T-helper 2 cell treated with Interferon-gamma antibody and Interleukin-4, amounts not matched to agents 5 μg/mL and 100 μg/mL, for 36 hours (primary cell): ENCODE measurements at regions not wholly inside any gene's neighbourhood (a gene's known extent, or its start where the extent isn't known, plus 50 kb on each side); places are given as distances from the start of the nearest gene placed in this dataset.

Experiments used
- DNase-seq: peaks from one replicate; pipeline ENCODE4 v3.0.0; 2021; ENCODE audit warnings: low spot score
- H3K27ac Mint-ChIP-seq: one replicate; pipeline ENCODE4 v1.8.0; 2021; ENCODE audit warnings: mild to moderate bottlenecking, mixed read lengths
- H3K27me3 Mint-ChIP-seq: one replicate; pipeline ENCODE4 v1.8.0; 2021; ENCODE audit warnings: low read depth, mixed read lengths
- H3K36me3 Mint-ChIP-seq: one replicate; pipeline ENCODE4 v1.8.0; 2021; ENCODE audit warnings: low read depth, mixed read lengths
- H3K4me1 Mint-ChIP-seq: one replicate; pipeline ENCODE4 v1.8.0; 2021; ENCODE audit warnings: low read depth, mixed read lengths
- H3K4me3 Mint-ChIP-seq: one replicate; pipeline ENCODE4 v1.8.0; 2022; ENCODE audit warnings: mild to moderate bottlenecking, moderate library complexity, mixed read lengths
- H3K9me3 Mint-ChIP-seq: one replicate; pipeline ENCODE4 v1.8.0; 2021; ENCODE audit warnings: mixed read lengths

DNA sequence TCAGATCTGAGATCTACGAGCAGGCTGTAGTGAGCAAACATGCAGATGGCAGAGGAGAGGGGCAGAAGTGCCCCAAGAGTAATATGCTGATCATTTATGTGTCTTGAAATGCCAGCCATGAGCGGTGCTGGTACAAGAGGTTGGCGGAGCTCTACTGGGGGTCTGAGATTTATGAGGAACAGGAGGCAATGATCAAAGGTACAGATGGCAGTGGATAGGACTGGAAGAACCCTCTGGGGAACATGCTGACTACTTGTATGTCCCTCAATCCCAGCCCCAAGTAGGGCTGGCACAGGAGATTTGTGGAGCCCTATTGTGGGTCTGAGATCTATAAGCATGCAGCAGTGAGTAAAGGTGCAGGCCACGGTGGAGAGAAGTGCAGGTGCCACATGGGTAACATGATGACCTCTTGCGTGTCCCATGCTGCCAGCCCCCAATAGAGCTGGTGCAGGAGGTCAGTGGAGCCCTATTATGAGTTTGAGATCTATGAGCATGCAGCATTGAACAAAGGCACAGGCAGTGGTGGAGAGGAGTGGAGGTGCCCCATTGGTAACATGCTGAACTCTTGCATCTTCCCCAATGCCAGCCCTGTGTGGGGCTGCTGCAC lies 97.2 kb upstream of the ZNF678 start:
- H3K27me3 Mint-ChIP-seq = peaks cover under 1% of the 10 kb centered on the region

DNA sequence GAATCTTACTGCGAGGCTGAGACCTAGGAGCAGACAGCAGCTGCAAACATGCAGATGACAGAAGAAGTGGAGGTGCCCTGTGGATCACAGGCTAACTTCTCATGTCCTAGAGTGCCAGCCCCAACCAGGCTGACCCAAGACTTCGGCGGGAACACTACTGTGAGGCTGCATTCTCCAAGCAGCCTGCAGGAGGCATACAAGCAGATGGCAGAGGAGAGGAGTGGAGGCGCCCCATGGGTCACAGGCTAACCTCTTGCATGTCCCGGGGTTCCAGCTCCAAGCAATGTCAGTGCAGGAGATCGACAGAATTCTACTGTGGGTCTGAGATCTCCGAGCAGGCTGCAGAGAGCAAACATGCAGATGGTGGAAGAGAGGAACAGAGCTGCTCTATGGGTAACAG lies 98.1 kb upstream of the ZNF678 start:
- no peaks in the 10 kb centered on the region for H3K4me1 Mint-ChIP-seq
- H3K27me3 Mint-ChIP-seq = peaks cover 3% of the 10 kb centered on the region
- H3K36me3 Mint-ChIP-seq = no peaks in the 10 kb centered on the region
- H3K27ac Mint-ChIP-seq = no peak overlapping the region
- H3K4me3 Mint-ChIP-seq = no peak overlapping the region
- DNase-seq = no peak
- H3K9me3 Mint-ChIP-seq = no peaks in the 10 kb centered on the region

More for the DNA sequence above, 97.2 kb upstream of the ZNF678 start:
- Mint-ChIP-seq H3K4me1 (no peaks in the 10 kb centered on the region), H3K9me3 (no peaks in the 10 kb centered on the region), H3K36me3 (no peaks in the 10 kb centered on the region), H3K27ac (no peak overlapping the region), H3K4me3 (no peak overlapping the region)
- DNase-seq = no peak

DNA sequence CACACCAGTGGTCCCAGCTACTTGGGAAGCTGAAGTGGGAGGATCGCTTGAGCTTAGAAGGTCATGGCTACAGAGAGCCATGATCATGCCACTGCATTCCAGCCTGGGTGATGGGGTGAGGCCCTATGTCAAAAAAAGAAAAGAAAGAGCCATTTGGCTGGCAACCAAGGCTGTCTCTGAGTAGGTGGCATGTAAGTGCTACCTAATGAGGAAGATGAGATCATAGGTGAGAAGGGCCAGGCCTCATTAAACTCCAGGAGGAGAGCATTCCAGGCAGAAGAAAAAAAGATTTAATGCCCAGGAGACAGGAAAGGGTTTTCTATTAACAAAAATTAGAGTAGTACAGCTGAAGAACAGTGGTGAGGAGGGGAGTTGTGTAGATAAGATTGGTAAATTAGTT lies 103.4 kb upstream of the ZNF678 start:
- no peaks in the 10 kb centered on the region for H3K36me3 Mint-ChIP-seq
- H3K27ac Mint-ChIP-seq = no peak overlapping the region
- no peaks in the 10 kb centered on the region for H3K4me1 Mint-ChIP-seq
- no peak overlapping the region for H3K4me3 Mint-ChIP-seq
- DNase-seq = no peak
- no peaks in the 10 kb centered on the region for H3K9me3 Mint-ChIP-seq
- H3K27me3 Mint-ChIP-seq = peaks cover 6% of the 10 kb centered on the region

- Mint-ChIP-seq H3K36me3 (no peaks in the 10 kb centered on the region), H3K9me3 (no peaks in the 10 kb centered on the region), H3K4me1 (no peaks in the 10 kb centered on the region), H3K27me3 (peaks cover 6% of the 10 kb centered on the region), H3K27ac (no peak overlapping the region), H3K4me3 (no peak overlapping the region)
- no peak for DNase-seq
These were observed 104.0 kb upstream of the ZNF678 start for GRCh38 chr1:227459326-227459841.

DNA sequence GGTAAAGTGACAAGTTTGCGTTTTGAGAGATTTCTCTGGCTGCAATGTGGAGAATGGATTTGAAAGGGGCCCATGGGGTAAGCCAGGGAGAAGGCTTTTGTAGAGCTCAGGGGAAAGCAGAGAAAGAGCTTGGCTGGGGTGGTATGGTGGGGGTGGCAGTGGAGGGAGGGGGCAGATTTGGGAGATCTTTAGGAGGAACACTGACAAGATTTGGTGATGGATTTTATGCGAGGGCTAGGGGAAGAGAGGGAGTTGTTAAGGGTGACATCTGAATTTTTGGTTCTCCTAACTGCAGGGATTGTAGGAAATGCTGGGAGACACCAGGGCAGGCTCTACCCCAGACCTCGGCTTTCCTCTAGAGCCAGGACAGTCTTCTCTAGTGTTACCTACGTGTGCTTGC lies 108.7 kb upstream of the ZNF678 start:
- no peaks in the 10 kb centered on the region for H3K36me3 Mint-ChIP-seq
- no peak overlapping the region for H3K4me3 Mint-ChIP-seq
- no peaks in the 10 kb centered on the region for H3K9me3 Mint-ChIP-seq
- no peak overlapping the region for H3K27ac Mint-ChIP-seq
- DNase-seq = no peak
- peaks cover 5% of the 10 kb centered on the region for H3K27me3 Mint-ChIP-seq
- H3K4me1 Mint-ChIP-seq = no peaks in the 10 kb centered on the region

DNA sequence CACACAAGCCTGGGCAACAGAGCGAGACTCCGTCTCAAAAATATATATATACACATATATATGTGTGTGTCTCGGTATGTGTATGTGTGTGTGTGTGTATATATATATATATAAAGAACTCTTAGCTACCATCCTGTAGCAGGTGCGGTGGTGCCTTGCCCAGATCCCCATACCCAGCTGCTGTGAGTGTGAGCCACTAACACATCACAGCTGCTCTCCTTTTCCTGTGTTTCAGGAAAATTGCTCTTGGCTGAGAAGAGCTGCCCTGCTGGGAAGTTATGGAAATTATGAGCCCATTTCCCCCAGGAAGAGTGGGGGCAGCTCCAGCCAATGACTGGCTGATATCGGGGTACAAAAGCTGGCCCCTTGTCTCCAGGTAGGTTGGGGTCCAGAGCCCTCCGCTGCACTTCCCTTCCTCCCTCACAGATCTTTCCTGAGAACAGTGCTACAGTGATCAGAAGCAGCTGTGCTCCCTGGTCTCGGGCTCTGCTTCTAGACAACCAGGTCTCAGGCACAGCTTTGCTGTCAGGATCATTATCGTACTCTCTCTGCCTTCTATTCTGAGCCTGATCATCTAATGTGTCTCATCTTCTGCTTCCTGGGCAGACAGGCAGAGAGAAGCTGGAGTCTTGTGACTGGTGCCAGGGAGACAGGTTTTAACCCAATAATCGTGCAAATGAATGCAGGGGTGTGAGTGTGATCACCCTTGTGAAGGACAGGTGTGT lies 109.6 kb upstream of the ZNF678 start:
- Mint-ChIP-seq H3K36me3 (no peaks in the 10 kb centered on the region), H3K27ac (no peak overlapping the region), H3K4me1 (peaks cover 2% of the 10 kb centered on the region), H3K4me3 (no peak overlapping the region), H3K9me3 (no peaks in the 10 kb centered on the region), H3K27me3 (peaks cover 5% of the 10 kb centered on the region)
- no peak for DNase-seq

DNA sequence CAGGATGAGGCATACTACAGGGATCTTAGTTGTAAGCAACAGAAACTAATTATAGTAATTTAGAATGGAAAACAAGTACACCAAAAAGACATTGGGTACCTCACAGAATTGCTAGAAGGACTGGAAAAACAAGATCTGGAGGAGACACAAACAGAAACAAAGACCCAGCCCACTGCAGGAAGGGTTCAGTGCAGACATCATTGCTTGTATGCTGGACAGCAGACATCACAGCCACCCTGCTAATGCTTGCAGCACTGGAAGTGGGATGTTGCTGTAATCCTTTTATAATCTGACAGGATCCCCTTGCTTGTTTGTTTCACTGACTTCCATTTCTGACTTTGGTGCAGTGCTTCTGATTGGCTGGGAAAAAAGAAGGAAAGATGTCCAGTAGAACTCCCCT lies 111.4 kb upstream of the ZNF678 start:
- Mint-ChIP-seq H3K4me1 (peaks cover 2% of the 10 kb centered on the region), H3K27ac (no peak overlapping the region), H3K36me3 (no peaks in the 10 kb centered on the region), H3K27me3 (peaks cover 5% of the 10 kb centered on the region), H3K9me3 (no peaks in the 10 kb centered on the region), H3K4me3 (no peak overlapping the region)
- DNase-seq = no peak

GRCh38 chr1:227451057-227451456 lies 112.3 kb upstream of the ZNF678 start:
- Mint-ChIP-seq H3K4me3 (no peak overlapping the region), H3K27me3 (peaks cover 2% of the 10 kb centered on the region), H3K36me3 (no peaks in the 10 kb centered on the region), H3K27ac (no peak overlapping the region), H3K4me1 (peaks cover 2% of the 10 kb centered on the region), H3K9me3 (no peaks in the 10 kb centered on the region)
- DNase-seq = no peak

DNA sequence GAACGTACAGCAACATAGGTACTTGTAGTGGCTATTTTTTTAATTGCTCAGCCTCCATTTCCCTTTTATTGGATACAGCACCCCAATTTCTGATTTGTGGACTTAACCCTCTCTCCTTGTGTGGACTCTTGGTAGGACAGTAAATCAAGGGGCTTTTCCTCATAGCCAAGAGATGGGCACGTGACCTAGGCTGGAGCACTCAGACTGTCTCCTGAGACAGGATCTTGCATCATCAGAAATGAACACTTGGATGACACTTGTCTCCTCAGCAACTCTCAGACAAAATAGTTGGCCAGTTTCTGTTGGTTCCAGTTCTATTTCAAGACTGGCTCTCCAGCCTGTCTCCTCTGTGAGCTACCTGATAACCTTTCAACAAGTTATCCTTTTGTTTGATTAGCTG lies 112.9 kb upstream of the ZNF678 start:
- no peaks in the 10 kb centered on the region for H3K36me3 Mint-ChIP-seq
- no peaks in the 10 kb centered on the region for H3K9me3 Mint-ChIP-seq
- no peak for DNase-seq
- H3K4me3 Mint-ChIP-seq = no peak overlapping the region
- H3K27ac Mint-ChIP-seq = no peak overlapping the region
- H3K27me3 Mint-ChIP-seq = peaks cover 2% of the 10 kb centered on the region
- peaks cover 2% of the 10 kb centered on the region for H3K4me1 Mint-ChIP-seq

DNA sequence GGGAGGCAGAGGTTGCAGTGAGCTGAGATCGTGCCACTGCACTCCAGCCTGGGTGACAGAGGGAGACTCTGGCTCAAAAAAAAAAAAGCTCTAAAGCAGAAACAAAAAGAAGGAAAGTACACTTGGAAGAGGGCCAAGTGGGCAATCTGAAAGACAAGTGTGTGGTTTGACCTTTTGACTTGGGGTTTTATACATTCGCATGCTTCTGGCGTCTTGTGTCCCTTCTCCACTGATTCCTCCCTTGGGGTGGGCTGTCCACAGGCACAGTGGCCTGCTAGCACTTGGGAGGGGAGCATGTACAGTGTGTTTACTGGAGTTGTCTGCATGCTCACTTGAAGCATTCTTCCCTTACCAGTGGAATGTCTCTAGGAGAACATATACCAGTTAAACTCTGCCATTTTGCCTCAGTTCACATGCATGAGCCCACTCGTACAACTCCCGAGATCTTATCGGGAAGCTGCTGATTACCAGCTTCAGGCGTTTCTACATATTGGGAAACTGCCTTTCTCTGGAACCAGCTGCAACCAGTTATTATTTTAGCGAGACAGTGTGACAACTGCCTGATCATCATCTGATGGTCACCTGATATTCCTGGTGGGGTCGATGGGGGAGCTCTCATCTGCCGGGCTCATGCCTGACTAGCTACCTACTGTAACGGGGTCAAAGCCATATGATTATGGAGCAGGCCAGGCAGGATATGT lies 113.5 kb upstream of the ZNF678 start:
- Mint-ChIP-seq H3K4me1 (peaks cover 2% of the 10 kb centered on the region), H3K27ac (no peak overlapping the region), H3K36me3 (no peaks in the 10 kb centered on the region), H3K4me3 (no peak overlapping the region), H3K9me3 (no peaks in the 10 kb centered on the region), H3K27me3 (peaks cover 2% of the 10 kb centered on the region)
- DNase-seq = no peak

DNA sequence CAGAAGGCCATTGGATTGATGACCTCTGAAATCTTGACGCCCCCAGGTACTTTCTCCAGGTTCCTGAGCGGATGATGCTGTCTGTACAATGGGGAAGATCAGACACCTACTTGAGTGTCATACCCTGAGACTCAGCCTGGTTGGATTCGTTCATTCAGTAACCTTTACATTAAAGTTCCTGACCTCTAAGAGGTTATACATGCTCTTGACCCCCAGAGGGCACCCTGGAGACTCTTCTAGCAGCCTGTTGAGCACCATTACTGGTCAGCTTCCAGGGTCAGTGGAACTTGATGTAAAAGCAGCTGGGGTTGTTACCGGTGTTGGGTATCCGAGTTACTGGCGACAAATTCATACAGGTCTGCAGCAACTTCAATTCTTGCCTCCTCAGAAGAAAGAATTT lies 114.3 kb upstream of the ZNF678 start:
- H3K36me3 Mint-ChIP-seq = no peaks in the 10 kb centered on the region
- H3K4me3 Mint-ChIP-seq = no peak overlapping the region
- no peak overlapping the region for H3K27ac Mint-ChIP-seq
- peaks cover 2% of the 10 kb centered on the region for H3K27me3 Mint-ChIP-seq
- no peaks in the 10 kb centered on the region for H3K9me3 Mint-ChIP-seq
- peaks cover 2% of the 10 kb centered on the region for H3K4me1 Mint-ChIP-seq
- peak; percentile 5 for DNase-seq

GRCh38 chr1:227447531-227447990 lies 115.8 kb upstream of the ZNF678 start:
- H3K4me1 Mint-ChIP-seq = peaks cover 2% of the 10 kb centered on the region
- no peak overlapping the region for H3K27ac Mint-ChIP-seq
- peaks cover 2% of the 10 kb centered on the region for H3K27me3 Mint-ChIP-seq
- DNase-seq = no peak
- no peak overlapping the region for H3K4me3 Mint-ChIP-seq
- H3K36me3 Mint-ChIP-seq = no peaks in the 10 kb centered on the region
- no peaks in the 10 kb centered on the region for H3K9me3 Mint-ChIP-seq

DNA sequence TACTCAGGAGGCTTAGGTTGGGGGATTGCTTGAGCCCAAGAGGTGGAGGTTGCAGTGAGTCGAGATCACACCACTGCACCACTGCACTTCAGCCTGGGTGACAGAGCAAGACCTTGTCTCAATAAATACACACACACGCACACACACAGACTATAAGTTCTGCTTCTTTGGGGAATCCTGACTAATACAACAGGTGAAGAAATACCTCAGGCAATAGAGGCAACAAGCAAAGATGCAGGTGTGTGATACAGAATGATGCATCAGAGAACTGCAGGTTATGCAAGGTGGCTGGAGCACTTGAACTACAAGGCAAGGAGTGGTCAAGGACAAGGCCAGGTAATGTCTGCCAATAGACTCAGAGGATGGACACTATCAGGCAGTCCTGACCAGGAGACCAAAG lies 117.6 kb upstream of the ZNF678 start:
- no peak overlapping the region for H3K4me3 Mint-ChIP-seq
- H3K4me1 Mint-ChIP-seq = peaks cover 2% of the 10 kb centered on the region
- H3K36me3 Mint-ChIP-seq = no peaks in the 10 kb centered on the region
- no peak overlapping the region for H3K27ac Mint-ChIP-seq
- no peaks in the 10 kb centered on the region for H3K9me3 Mint-ChIP-seq
- H3K27me3 Mint-ChIP-seq = peaks cover 2% of the 10 kb centered on the region
- DNase-seq = no peak

GRCh38 chr1:227445092-227445674 lies 118.2 kb upstream of the ZNF678 start:
- Mint-ChIP-seq H3K27me3 (peaks cover 8% of the 10 kb centered on the region), H3K4me3 (no peak overlapping the region), H3K27ac (no peak overlapping the region), H3K9me3 (no peaks in the 10 kb centered on the region), H3K36me3 (no peaks in the 10 kb centered on the region), H3K4me1 (peaks cover 2% of the 10 kb centered on the region)
- DNase-seq = no peak
